GM12878 (cell line): ENCODE measurements at regions not wholly inside any gene's neighbourhood (a gene's known extent, or its start where the extent isn't known, plus 50 kb on each side); places are given as distances from the start of the nearest gene placed in this dataset.

Source experiments
- ATAC-seq: fragments of 200-7000 bp; cut with Tn5 transposase; 3 replicates; pipeline ENCODE4 v1.9.1; 2020; ENCODE audit warnings: mild to moderate bottlenecking, moderate library complexity
- BruUV-seq: library from RNA; stranded (reverse); fragments of 400-500 nt; replicated peaks from 2 replicates; lab custom pipeline; 2021; lab: Mats Ljungman, UMichigan
- CTCF ChIA-PET: fragments of 300-600 bp; sonication (Branson Sonifier 250); formaldehyde crosslinking; extraction: SDS; loops from one replicate; lab custom pipeline; 2021; ENCODE audit warnings: inconsistent platforms; lab: Yijun Ruan, JAX
- POLR2A ChIA-PET: fragments of 350-600 bp; formaldehyde crosslinking; extraction: SDS; loops from one replicate; lab custom pipeline; 2021; ENCODE audit warnings: inconsistent platforms; lab: Charles Lee
- RAD21 ChIA-PET: fragments of 300-600 bp; sonication (Branson Sonifier 250); formaldehyde crosslinking; loops from one replicate; lab custom pipeline; 2023; ENCODE audit warnings: antibody characterized with exemption; ENCODE audit not compliant: unreplicated experiment; lab: Charles Lee
- SMC1A ChIA-PET: fragments of 300-600 bp; sonication (Branson Sonifier 250); formaldehyde crosslinking; loops from one replicate; lab custom pipeline; 2023; ENCODE audit not compliant: unreplicated experiment, uncharacterized antibody; lab: Charles Lee
- DNase-seq: peaks from one replicate; pipeline ENCODE4 v3.0.0-alpha.2; 2011; ENCODE audit warnings: low read depth, low spot score
- FAIRE-seq: peaks from 3 replicates; lab custom pipeline; 2011; peaks lifted over from hg19 to GRCh38; lab: Jason Lieb, UNC
- H2AFZ ChIP-seq: 2 replicates; pipeline ENCODE4 v1.6.0; 2011; ENCODE audit warnings: low read depth, low read length, control low read depth; ENCODE audit not compliant: control insufficient read depth
- H3K27ac ChIP-seq: 2 replicates; pipeline ENCODE4 v1.5.1; 2011; ENCODE audit warnings: control low read depth; ENCODE audit not compliant: control insufficient read depth, insufficient read depth
- H3K27me3 ChIP-seq, 2 experiments: replicated peaks in 1 of 2; 2 replicates each; pipeline versions ENCODE4 v1.6.0 to v1.6.1; 2011; ENCODE audit warnings: low read length in 1 of 2; ENCODE audit not compliant: control insufficient read depth in 2 of 2, insufficient read depth in 2 of 2
- H3K36me3 ChIP-seq, 2 experiments: 2 replicates each; pipeline ENCODE4 v1.5.1; 2011; ENCODE audit warnings: low read length in 1 of 2; ENCODE audit not compliant: control insufficient read depth in 2 of 2, insufficient read depth in 2 of 2
- H3K4me1 ChIP-seq: 2 replicates; pipeline ENCODE4 v1.6.1; 2011; ENCODE audit warnings: mild to moderate bottlenecking, low read length, moderate library complexity, mixed read lengths; ENCODE audit not compliant: control insufficient read depth, insufficient read depth
- H3K4me2 ChIP-seq: 2 replicates; pipeline ENCODE4 v1.6.0; 2011; ENCODE audit warnings: control low read depth; ENCODE audit not compliant: control insufficient read depth, insufficient read depth
- H3K4me3 ChIP-seq: fragments of 200-600 bp; sonication (generic); 2 replicates; pipeline ENCODE4 v1.5.1; 2016
- H3K79me2 ChIP-seq: 2 replicates; pipeline ENCODE4 v1.6.0; 2011; ENCODE audit warnings: low read length; ENCODE audit not compliant: control insufficient read depth, insufficient read depth
- H3K9ac ChIP-seq: 2 replicates; pipeline ENCODE4 v1.8.0; 2011; ENCODE audit warnings: low read length, control low read depth, mixed read lengths; ENCODE audit not compliant: control insufficient read depth, insufficient read depth
- H3K9me3 ChIP-seq: replicated peaks from 3 replicates; pipeline ENCODE4 v1.5.1; 2011; ENCODE audit warnings: mild to moderate bottlenecking, low read length; ENCODE audit not compliant: control insufficient read depth, insufficient read depth
- H4K20me1 ChIP-seq: 2 replicates; pipeline ENCODE4 v1.6.0; 2011; ENCODE audit not compliant: control insufficient read depth, insufficient read depth
- BRCA1 ChIP-seq: IDR thresholded peaks from 2 replicates; pipeline ENCODE4 v1.6.1; 2011; ENCODE audit warnings: low read depth, low read length, improper control_type of control experiment
- CBX3 ChIP-seq: fragments of 200-600 bp; sonication (generic); IDR thresholded peaks from 2 replicates; pipeline ENCODE4 v1.6.1; 2016; ENCODE audit warnings: low read depth, borderline replicate concordance
- CHD1 ChIP-seq: IDR thresholded peaks from 2 replicates; pipeline ENCODE4 v1.6.1; 2012; ENCODE audit warnings: low read depth, low read length, improper control_type of control experiment
- E4F1 ChIP-seq: fragments of 450-650 bp; IDR thresholded peaks from 2 replicates; pipeline ENCODE4 v1.6.1; 2018; ENCODE audit warnings: borderline replicate concordance, mild to moderate bottlenecking; ENCODE audit not compliant: partially characterized antibody
- GABPA ChIP-seq: IDR thresholded peaks from 2 replicates; pipeline ENCODE4 v1.6.1; 2014; ENCODE audit warnings: antibody characterized with exemption, low read depth, mild to moderate bottlenecking, inconsistent platforms
- HCFC1 ChIP-seq: fragments of 150-350 bp; IDR thresholded peaks from 2 replicates; pipeline ENCODE4 v1.6.1; 2014; ENCODE audit warnings: low read length
- HDAC2 ChIP-seq: fragments of 200-600 bp; sonication (generic); IDR thresholded peaks from 2 replicates; pipeline ENCODE4 v1.6.1; 2017
- IKZF2 ChIP-seq, 2 experiments: fragments of 450-650 bp; IDR thresholded peaks; 2 replicates each; pipeline ENCODE4 v1.6.1; 2017; ENCODE audit warnings: mild to moderate bottlenecking in 2 of 2, moderate library complexity in 2 of 2
- JUND ChIP-seq: IDR thresholded peaks from 2 replicates; pipeline ENCODE4 v1.6.1; 2012; ENCODE audit warnings: low read depth, mild to moderate bottlenecking, low read length, improper control_type of control experiment, moderate library complexity
- MTA3 ChIP-seq: IDR thresholded peaks from 2 replicates; pipeline ENCODE4 v1.6.1; 2012; ENCODE audit warnings: low read length, inconsistent platforms, borderline replicate concordance
- RBBP5 ChIP-seq: fragments of 200-600 bp; sonication (generic); conservative IDR thresholded peaks from 2 replicates; pipeline ENCODE4 v1.6.1; 2016
- SMAD5 ChIP-seq: IDR thresholded peaks from 2 replicates; pipeline ENCODE4 v1.6.1; 2016; ENCODE audit warnings: antibody characterized with exemption, low read depth
- SMC3 ChIP-seq: IDR thresholded peaks from 2 replicates; pipeline ENCODE4 v1.6.1; 2011; ENCODE audit warnings: low read length, improper control_type of control experiment, borderline replicate concordance
- STAT3 ChIP-seq: IDR thresholded peaks from 2 replicates; pipeline ENCODE4 v1.6.1; 2011; ENCODE audit warnings: low read depth, low read length, improper control_type of control experiment
- TBL1XR1 ChIP-seq: IDR thresholded peaks from 2 replicates; pipeline ENCODE4 v1.6.1; 2012; ENCODE audit warnings: low read depth, low read length, improper control_type of control experiment
- ZBTB40 ChIP-seq: fragments of 450-650 bp; IDR thresholded peaks from 2 replicates; pipeline ENCODE4 v1.6.1; 2016; ENCODE audit warnings: mild to moderate bottlenecking, moderate library complexity, borderline replicate concordance
- ZNF687 ChIP-seq: fragments of 450-650 bp; IDR thresholded peaks from 2 replicates; pipeline ENCODE4 v1.6.1; 2017; ENCODE audit warnings: mild to moderate bottlenecking, moderate library complexity
- WGBS: methylation state at CpG from one replicate; pipeline ENCODE4 v1.1.6; 2016; ENCODE audit warnings: low lambda C conversion rate; ENCODE audit not compliant: insufficient replicate concordance, insufficient coverage; ENCODE audit errors: missing lambda C conversion rate; 5-methylcytosine and 5-hydroxymethylcytosine counted together
- in situ Hi-C: fragments of 300-500 bp; cut with MboI; formaldehyde crosslinking; loops from 9 replicates; pipeline ENCODE4 v1.14.3; 2018; ENCODE audit warnings: mixed read lengths
- intact Hi-C: fragments of 100-400 bp; cut with micrococcal nuclease; formaldehyde crosslinking; loops from one replicate; pipeline ENCODE4 v1.14.2; 2022; ENCODE audit not compliant: unreplicated experiment

- Histone ChIP-seq H3K4me1 (no peaks in the 10 kb centered on the region), H3K4me2 (no peak overlapping the region), H3K9ac (no peak overlapping the region), H3K27me3 (no peaks in the 10 kb centered on the region), H4K20me1 (no peaks in the 10 kb centered on the region), H3K9me3 (no peaks in the 10 kb centered on the region), H3K27ac (no peak overlapping the region), H3K79me2 (no peaks in the 10 kb centered on the region), H3K36me3 (no peaks in the 10 kb centered on the region), H3K4me3 (no peak overlapping the region), H2AFZ (peak overlapping the region; percentile 17; the same call in 1 of the 2 replicates)
- intact Hi-C loops: no loop called here
- POLR2A ChIA-PET: no interaction called here
- CTCF ChIA-PET: no interaction called here
- ATAC-seq: no peak
- no peak for FAIRE-seq
- RAD21 ChIA-PET: no interaction called here
- DNase-seq: no peak
- WGBS: 23% methylated on average over 4 of the region's 4 CpGs
- BruUV-seq: no TSS peak
- SMC1A ChIA-PET: no interaction called here
- in situ Hi-C loops: no loop called here
- no peak for TF ChIP-seq ZNF687
- TF ChIP-seq TBL1XR1: no peak
- TF ChIP-seq SMAD5: no peak
- no peak for TF ChIP-seq CHD1
- TF ChIP-seq E4F1: no peak
- no peak for TF ChIP-seq ZBTB40
- TF ChIP-seq HDAC2: no peak
- no peak for TF ChIP-seq SMC3
- no peak for TF ChIP-seq GABPA
- TF ChIP-seq RBBP5: no peak
- no peak for TF ChIP-seq STAT3
- no peak for TF ChIP-seq HCFC1
- TF ChIP-seq BRCA1: no peak
- no peak for TF ChIP-seq IKZF2 (IDR thresholded peaks at IDR 0.05)
- no peak for TF ChIP-seq JUND
- no peak for TF ChIP-seq MTA3
- TF ChIP-seq CBX3: no peak
Observed at GRCh38 chr4:104235967-104236366, 258.7 kb downstream of the CXXC4 start.
